A673 (cell line): ENCODE measurements at regions not wholly inside any gene's neighbourhood (a gene's known extent, or its start where the extent isn't known, plus 50 kb on each side); places are given as distances from the start of the nearest gene placed in this dataset.

ENCODE experiments used
- BruUV-seq: library from RNA; stranded (reverse); fragments of 400-500 nt; replicated peaks from 2 replicates; lab custom pipeline; 2021; lab: Mats Ljungman, UMichigan
- CTCF ChIA-PET: fragments of 300-600 bp; sonication (Branson Sonifier 250); formaldehyde crosslinking; loops from one replicate; lab custom pipeline; 2022; ENCODE audit warnings: antibody characterized with exemption; lab: Charles Lee
- POLR2A ChIA-PET: fragments of 300-600 bp; sonication (Branson Sonifier 250); formaldehyde crosslinking; loops from one replicate; lab custom pipeline; 2022; ENCODE audit warnings: antibody characterized with exemption; ENCODE audit not compliant: low non-redundant PET; lab: Charles Lee
- DNase-seq: peaks from one replicate; pipeline ENCODE4 v3.0.0-alpha.2; 2015; ENCODE audit warnings: low spot score
- H3K27ac ChIP-seq: fragments of 200-600 bp; sonication (generic); 2 replicates; pipeline ENCODE4 v1.5.1; 2016; ENCODE audit warnings: mixed run types, low read depth, mild to moderate bottlenecking, mixed read lengths, antibody characterized with exemption, low read length; ENCODE audit not compliant: poor library complexity, severe bottlenecking
- H3K27me3 ChIP-seq: fragments of 200-600 bp; sonication (generic); replicated peaks from 2 replicates; pipeline ENCODE4 v1.6.1; 2017; ENCODE audit warnings: mixed run types, low read depth, mild to moderate bottlenecking, mixed read lengths, antibody characterized with exemption, low read length; ENCODE audit not compliant: insufficient read depth, poor library complexity
- H3K36me3 ChIP-seq: fragments of 200-600 bp; sonication (generic); 2 replicates; pipeline ENCODE4 v1.6.1; 2016; ENCODE audit warnings: mixed run types, mild to moderate bottlenecking, mixed read lengths, antibody characterized with exemption, low read length; ENCODE audit not compliant: insufficient read depth, poor library complexity, severe bottlenecking
- H3K4me1 ChIP-seq: fragments of 200-600 bp; sonication (generic); 2 replicates; pipeline ENCODE4 v1.6.1; 2017; ENCODE audit warnings: mixed run types, mild to moderate bottlenecking, mixed read lengths, antibody characterized with exemption, low read length; ENCODE audit not compliant: insufficient read depth, poor library complexity, severe bottlenecking
- H3K4me3 ChIP-seq: fragments of 200-600 bp; sonication (generic); 2 replicates; pipeline ENCODE4 v1.5.1; 2016; ENCODE audit warnings: low read depth, mixed run types, mild to moderate bottlenecking, mixed read lengths, low read length; ENCODE audit not compliant: poor library complexity, severe bottlenecking
- H3K9me3 ChIP-seq: fragments of 200-600 bp; sonication (generic); 2 replicates; pipeline ENCODE4 v1.6.1; 2016; ENCODE audit warnings: mixed run types, low read depth, mild to moderate bottlenecking, mixed read lengths, antibody characterized with exemption, low read length; ENCODE audit not compliant: poor library complexity, severe bottlenecking
- CTCF ChIP-seq: fragments of 300-800, 200-600 bp; sonication (generic); conservative IDR thresholded peaks from 2 replicates; pipeline ENCODE4 v1.5.1; 2017; ENCODE audit warnings: low read depth, mild to moderate bottlenecking, antibody characterized with exemption, low read length, moderate library complexity, mixed read lengths
- EZH2 ChIP-seq: fragments of 200-600 bp; sonication (generic); IDR thresholded peaks from 2 replicates; pipeline ENCODE4 v1.6.1; 2017; ENCODE audit warnings: borderline replicate concordance, low read depth, mild to moderate bottlenecking, mixed read lengths, antibody characterized with exemption, low read length; ENCODE audit not compliant: poor library complexity, severe bottlenecking
- intact Hi-C: fragments of 100-400 bp; cut with micrococcal nuclease; formaldehyde crosslinking; loops from one replicate; pipeline ENCODE4 v1.10.0; 2022; ENCODE audit not compliant: unreplicated experiment

- no peaks in the 10 kb centered on the region for H3K36me3 ChIP-seq
- ChIA-PET CTCF (no interaction called here), POLR2A (interaction anchor here (0.6 kb wide), 1 partner anchor 76 kb away, joined by 3 read pairs; no protein-coding TSS in a partner anchor)
- no peaks in the 10 kb centered on the region for H3K9me3 ChIP-seq
- TF ChIP-seq EZH2, result no peak
- TF ChIP-seq CTCF, result no peak
- DNase-seq, result no peak
- no peaks in the 10 kb centered on the region for H3K27me3 ChIP-seq
- no peak overlapping the region for H3K4me3 ChIP-seq
- H3K27ac ChIP-seq, result no peak overlapping the region
- no TSS peak for BruUV-seq
- peaks cover 3% of the 10 kb centered on the region for H3K4me1 ChIP-seq
- intact Hi-C loops, result no loop called here
Observed at GRCh38 chr6:134666125-134666524, 283.8 kb downstream of the ALDH8A1 start.

- Histone ChIP-seq H3K4me3 (no peak overlapping the region), H3K9me3 (no peaks in the 10 kb centered on the region), H3K27me3 (no peaks in the 10 kb centered on the region), H3K36me3 (no peaks in the 10 kb centered on the region), H3K4me1 (peaks cover 3% of the 10 kb centered on the region), H3K27ac (no peak overlapping the region)
- TF ChIP-seq EZH2 (no peak), CTCF (no peak)
- no TSS peak for BruUV-seq
- CTCF ChIA-PET, result interaction anchor here (0.9 kb wide), 1 partner anchor 25 kb away, joined by 3 read pairs; no protein-coding TSS in a partner anchor
- POLR2A ChIA-PET, result no interaction called here
- intact Hi-C loops, result no loop called here
- no peak for DNase-seq
Observed at GRCh38 chr6:134665029-134665723, 284.7 kb downstream of the ALDH8A1 start.

GRCh38 chr6:134663800-134664535 lies 285.9 kb downstream of the ALDH8A1 start:
- Histone ChIP-seq H3K27ac (no peak overlapping the region), H3K36me3 (no peaks in the 10 kb centered on the region), H3K27me3 (no peaks in the 10 kb centered on the region), H3K9me3 (no peaks in the 10 kb centered on the region), H3K4me3 (no peak overlapping the region), H3K4me1 (peaks cover 3% of the 10 kb centered on the region)
- intact Hi-C loops, result no loop called here
- CTCF ChIA-PET, result interaction anchor here (0.9 kb wide), 1 partner anchor 23 kb away, joined by 3 read pairs; no protein-coding TSS in a partner anchor
- POLR2A ChIA-PET, result no interaction called here
- BruUV-seq, result no TSS peak
- DNase-seq, result no peak
- TF ChIP-seq CTCF, result no peak
- no peak for TF ChIP-seq EZH2
